Amniotic epithelial cell (primary cell): ENCODE measurements at regions not wholly inside any gene's neighbourhood (a gene's known extent, or its start where the extent isn't known, plus 50 kb on each side); places are given as distances from the start of the nearest gene placed in this dataset.

Source experiments
- DNase-seq: peaks from one replicate; pipeline ENCODE4 v3.0.0-alpha.2; 2010; ENCODE audit warnings: low read depth

- no peak for DNase-seq
Measured at GRCh38 chr4:189029976-189030504, 890.8 kb downstream of the TRIML1 start.

GRCh38 chr4:189032606-189033338, 893.5 kb downstream of the TRIML1 start:
- DNase-seq: no peak

GRCh38 chr4:189033801-189034347, 894.6 kb downstream of the TRIML1 start:
- DNase-seq: no peak

- DNase-seq: no peak
Measured at GRCh38 chr4:189035091-189035490, 895.9 kb downstream of the TRIML1 start.

GRCh38 chr4:189035654-189036053, 896.4 kb downstream of the TRIML1 start:
- DNase-seq: no peak

GRCh38 chr4:189036906-189037305, 897.7 kb downstream of the TRIML1 start:
- DNase-seq: no peak

- no peak for DNase-seq
Measured at GRCh38 chr4:189046642-189047041, 894.0 kb upstream of the FRG1 start.

GRCh38 chr4:189048119-189048518, 892.6 kb upstream of the FRG1 start:
- no peak for DNase-seq

- DNase-seq: no peak
Measured at GRCh38 chr4:189049682-189050081, 891.0 kb upstream of the FRG1 start.

- no peak for DNase-seq
Measured at GRCh38 chr4:189050643-189051042, 890.0 kb upstream of the FRG1 start.

- no peak for DNase-seq
Measured at GRCh38 chr4:189053621-189054020, 887.1 kb upstream of the FRG1 start.

- DNase-seq: no peak
Measured at GRCh38 chr4:189060104-189060503, 880.6 kb upstream of the FRG1 start.

- DNase-seq: no peak
Measured at GRCh38 chr4:189062047-189062820, 878.4 kb upstream of the FRG1 start.

GRCh38 chr4:189069772-189070171, 870.9 kb upstream of the FRG1 start:
- no peak for DNase-seq

- no peak for DNase-seq
Measured at GRCh38 chr4:189071241-189071640, 869.4 kb upstream of the FRG1 start.

GRCh38 chr4:189073739-189074138, 866.9 kb upstream of the FRG1 start:
- no peak for DNase-seq

- DNase-seq: no peak
Measured at GRCh38 chr4:189081826-189082225, 858.8 kb upstream of the FRG1 start.

GRCh38 chr4:189083769-189084168, 856.9 kb upstream of the FRG1 start:
- DNase-seq: no peak

- no peak for DNase-seq
Measured at GRCh38 chr4:189084671-189085070, 856.0 kb upstream of the FRG1 start.

GRCh38 chr4:189087971-189088370, 852.7 kb upstream of the FRG1 start:
- DNase-seq: no peak

- no peak for DNase-seq
Measured at GRCh38 chr4:189088780-189089179, 851.9 kb upstream of the FRG1 start.

GRCh38 chr4:189090174-189090814, 850.4 kb upstream of the FRG1 start:
- peak; percentile 3 for DNase-seq
